Stomach (tissue), 4 donors: ENCODE measurements at regions not wholly inside any gene's neighbourhood (a gene's known extent, or its start where the extent isn't known, plus 50 kb on each side); places are given as distances from the start of the nearest gene placed in this dataset.

Source experiments
- CTCF ChIP-seq, 7 experiments: fragments of 450-650 bp in 4 of 7; fragments of 200-600 bp in 3 of 7; sonication (generic) in 3 of 7; IDR thresholded peaks; one replicate each; pipeline ENCODE4 v1.5.1; 2016 to 2019; ENCODE audit warnings: antibody characterized with exemption in 7 of 7, control low read depth in 2 of 7, mild to moderate bottlenecking in 1 of 7
- EP300 ChIP-seq: sonication (generic); formaldehyde crosslinking; IDR thresholded peaks from one replicate; pipeline ENCODE4 v1.6.1; 2017; ENCODE audit warnings: antibody characterized with exemption
- POLR2A ChIP-seq, 4 donors: fragments of 450-650 bp; IDR thresholded peaks; one replicate each; pipeline ENCODE4 v1.6.1; 2016; ENCODE audit warnings: antibody characterized with exemption in 4 of 4, control low read depth in 2 of 4, mild to moderate bottlenecking in 1 of 4, moderate library complexity in 1 of 4
- POLR2AphosphoS5 ChIP-seq, 3 donors: sonication (generic); formaldehyde crosslinking; IDR thresholded peaks; one replicate each; pipeline ENCODE4 v1.6.1; 2016; ENCODE audit warnings: antibody characterized with exemption in 3 of 3

GRCh38 chr3:101970905-101971304 lies 121.6 kb downstream of the NFKBIZ start:
- TF ChIP-seq POLR2A (IDR thresholded peaks at IDR 0.05), result no peak
- no peak for TF ChIP-seq CTCF (IDR thresholded peaks at IDR 0.05)
- TF ChIP-seq POLR2AphosphoS5 (IDR thresholded peaks at IDR 0.05), result no peak
- TF ChIP-seq EP300, result no peak
